Gastrocnemius medialis (tissue), 4 donors: ENCODE measurements at regions not wholly inside any gene's neighbourhood (a gene's known extent, or its start where the extent isn't known, plus 50 kb on each side); places are given as distances from the start of the nearest gene placed in this dataset.

ENCODE experiments used
- CTCF ChIP-seq, 5 experiments: fragments of 450-650 bp in 3 of 5; fragments of 200-600 bp in 2 of 5; sonication (generic) in 2 of 5; IDR thresholded peaks in 4 of 5; conservative IDR thresholded peaks in 1 of 5; 1 replicate in 4 of 5; 2 replicates in 1 of 5; pipeline ENCODE4 v1.5.1; 2016 to 2019; ENCODE audit warnings: antibody characterized with exemption in 5 of 5, mild to moderate bottlenecking in 3 of 5, moderate library complexity in 3 of 5
- POLR2A ChIP-seq, 2 donors: fragments of 450-650 bp; IDR thresholded peaks; one replicate each; pipeline ENCODE4 v1.6.1; 2017; ENCODE audit warnings: antibody characterized with exemption in 2 of 2, mild to moderate bottlenecking in 2 of 2, moderate library complexity in 2 of 2

- no peak for TF ChIP-seq CTCF (IDR thresholded peaks at IDR 0.05 in 4 of 5, conservative IDR thresholded peaks at IDR 0.05 in 1 of 5)
- TF ChIP-seq POLR2A (IDR thresholded peaks at IDR 0.05), result no peak
These were observed 424.5 kb upstream of the CRIM1 start for GRCh38 chr2:35931115-35931514.
